Retinal pigment epithelial cell (primary cell): ENCODE measurements at regions not wholly inside any gene's neighbourhood (a gene's known extent, or its start where the extent isn't known, plus 50 kb on each side); places are given as distances from the start of the nearest gene placed in this dataset.

Source experiments
- DNase-seq: peaks from one replicate; pipeline ENCODE4 v3.0.0-alpha.2; 2010; ENCODE audit warnings: low read depth
- H3K4me3 ChIP-seq: 2 replicates; pipeline ENCODE4 v1.5.1; 2011; ENCODE audit warnings: mild to moderate bottlenecking, low read length, control low read depth, moderate library complexity
- TF ChIP-seq, protein P1 (sequence below): conservative IDR thresholded peaks from 2 replicates; pipeline ENCODE4 v1.5.1; 2011; ENCODE audit warnings: low read depth, low read length, control low read depth, inconsistent platforms

DNA sequence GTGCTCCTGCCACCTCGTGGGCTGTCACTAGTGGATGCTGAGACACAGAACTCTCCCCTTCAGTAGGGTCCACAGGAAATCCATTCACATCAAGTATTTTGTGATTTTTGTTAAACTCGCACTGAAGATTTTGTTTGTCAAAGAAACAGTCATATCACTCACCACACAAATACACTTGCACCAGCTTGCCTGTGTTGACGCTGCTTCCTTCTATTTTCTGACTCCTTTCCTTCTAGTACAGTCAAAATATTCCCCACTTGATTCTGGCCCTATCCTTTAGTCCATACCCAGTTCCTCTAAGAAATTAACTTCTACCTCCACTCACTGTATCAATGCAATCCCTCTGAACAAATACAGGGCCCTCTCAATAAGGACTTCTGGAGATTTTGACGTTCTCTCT, 213.2 kb upstream of the ARL4C start:
- no peak for DNase-seq
- no peak overlapping the region for H3K4me3 ChIP-seq
- TF ChIP-seq, protein P1, sequence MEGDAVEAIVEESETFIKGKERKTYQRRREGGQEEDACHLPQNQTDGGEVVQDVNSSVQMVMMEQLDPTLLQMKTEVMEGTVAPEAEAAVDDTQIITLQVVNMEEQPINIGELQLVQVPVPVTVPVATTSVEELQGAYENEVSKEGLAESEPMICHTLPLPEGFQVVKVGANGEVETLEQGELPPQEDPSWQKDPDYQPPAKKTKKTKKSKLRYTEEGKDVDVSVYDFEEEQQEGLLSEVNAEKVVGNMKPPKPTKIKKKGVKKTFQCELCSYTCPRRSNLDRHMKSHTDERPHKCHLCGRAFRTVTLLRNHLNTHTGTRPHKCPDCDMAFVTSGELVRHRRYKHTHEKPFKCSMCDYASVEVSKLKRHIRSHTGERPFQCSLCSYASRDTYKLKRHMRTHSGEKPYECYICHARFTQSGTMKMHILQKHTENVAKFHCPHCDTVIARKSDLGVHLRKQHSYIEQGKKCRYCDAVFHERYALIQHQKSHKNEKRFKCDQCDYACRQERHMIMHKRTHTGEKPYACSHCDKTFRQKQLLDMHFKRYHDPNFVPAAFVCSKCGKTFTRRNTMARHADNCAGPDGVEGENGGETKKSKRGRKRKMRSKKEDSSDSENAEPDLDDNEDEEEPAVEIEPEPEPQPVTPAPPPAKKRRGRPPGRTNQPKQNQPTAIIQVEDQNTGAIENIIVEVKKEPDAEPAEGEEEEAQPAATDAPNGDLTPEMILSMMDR, result no peak

DNA sequence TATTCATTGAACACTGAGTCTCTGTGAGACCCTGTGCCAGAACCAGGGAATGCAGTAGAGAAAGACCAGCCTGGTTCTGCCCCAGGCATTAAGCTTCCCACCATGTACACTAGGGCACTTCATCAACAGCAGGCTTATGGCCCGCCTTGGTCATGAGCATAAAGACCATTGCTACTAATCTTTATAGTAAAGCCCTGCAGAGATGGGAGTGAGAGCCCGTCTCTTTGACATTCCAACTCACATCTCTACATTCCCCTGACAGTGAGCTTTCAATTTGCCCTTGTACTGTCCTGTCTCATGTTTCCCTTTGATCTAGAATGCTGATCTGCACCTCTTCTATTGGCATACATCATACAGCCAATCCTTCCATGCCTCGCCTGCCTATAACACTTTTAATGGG, 211.8 kb upstream of the ARL4C start:
- no peak for DNase-seq
- H3K4me3 ChIP-seq, result no peak overlapping the region
- TF ChIP-seq, protein P1, result no peak

- DNase-seq, result no peak
- H3K4me3 ChIP-seq, result no peak overlapping the region
- TF ChIP-seq, protein P1, result no peak
Observed at GRCh38 chr2:234708091-234708683, 211.3 kb upstream of the ARL4C start.

DNA sequence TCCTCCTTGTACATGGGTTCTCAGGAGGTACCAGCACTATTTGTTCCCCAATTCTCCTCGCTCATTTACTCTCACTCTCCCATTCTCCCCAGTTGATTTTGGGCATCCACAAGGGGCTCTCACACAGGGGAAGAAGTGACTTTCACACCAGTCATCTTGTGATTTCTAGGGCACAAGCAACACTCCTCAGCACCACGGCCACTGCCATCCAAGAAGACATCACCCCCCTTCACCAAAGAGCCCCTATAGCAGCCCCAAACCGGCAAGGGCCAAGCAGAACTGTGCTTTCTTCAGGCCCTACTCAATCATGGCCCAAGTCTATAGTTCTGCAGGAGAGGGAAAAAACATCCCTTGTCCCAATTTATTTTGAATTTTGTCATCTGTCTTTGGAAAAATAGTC, 209.2 kb upstream of the ARL4C start:
- no peak overlapping the region for H3K4me3 ChIP-seq
- DNase-seq, result no peak
- TF ChIP-seq, protein P1, result no peak

- no peak for DNase-seq
- no peak overlapping the region for H3K4me3 ChIP-seq
- TF ChIP-seq, protein P1, result no peak
Observed at GRCh38 chr2:234705108-234705507, 208.2 kb upstream of the ARL4C start.

GRCh38 chr2:234703258-234703657, 206.4 kb upstream of the ARL4C start:
- TF ChIP-seq, protein P1, result no peak
- DNase-seq, result no peak
- no peak overlapping the region for H3K4me3 ChIP-seq

DNA sequence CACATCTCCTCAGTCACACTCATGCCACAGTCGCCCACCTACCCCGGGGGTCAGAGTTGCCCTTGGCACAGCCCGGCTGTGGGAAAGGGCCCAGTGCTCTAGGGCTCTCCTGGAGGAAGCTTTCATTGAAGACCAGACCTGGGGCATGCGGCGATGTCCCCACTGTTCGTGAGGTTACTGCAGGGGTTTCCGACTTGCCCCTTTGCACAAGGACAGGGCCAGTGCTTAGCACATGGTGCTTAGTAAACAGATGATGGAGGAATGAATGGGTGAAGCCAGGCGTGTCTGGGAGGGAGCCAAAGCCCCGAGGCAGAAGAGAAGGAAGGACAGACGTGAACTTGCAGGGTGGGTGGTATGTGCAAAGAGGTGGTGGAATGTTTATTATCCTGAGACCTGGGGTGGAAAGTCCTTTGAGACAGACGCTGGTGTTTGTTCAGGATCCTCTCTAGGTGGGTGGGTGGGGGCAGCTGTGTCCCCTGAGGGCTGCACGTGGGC, 205.9 kb upstream of the ARL4C start:
- no peak overlapping the region for H3K4me3 ChIP-seq
- TF ChIP-seq, protein P1, result no peak
- DNase-seq, result no peak
